Esophagus muscularis mucosa (tissue), 3 donors: ENCODE measurements at regions not wholly inside any gene's neighbourhood (a gene's known extent, or its start where the extent isn't known, plus 50 kb on each side); places are given as distances from the start of the nearest gene placed in this dataset.

Experiments
- POLR2A ChIP-seq: fragments of 450-650 bp; IDR thresholded peaks from one replicate; pipeline ENCODE4 v1.6.1; 2017; ENCODE audit warnings: antibody characterized with exemption, moderate library complexity, mild to moderate bottlenecking, low read depth
- TF ChIP-seq, protein P1 (sequence below), 3 experiments: fragments of 200-600 bp in 2 of 3; fragments of 450-650 bp in 1 of 3; sonication (generic) in 2 of 3; IDR thresholded peaks; one replicate each; pipeline ENCODE4 v1.5.1; 2017 to 2019; ENCODE audit warnings: antibody characterized with exemption in 3 of 3, mild to moderate bottlenecking in 2 of 3, moderate library complexity in 1 of 3

DNA sequence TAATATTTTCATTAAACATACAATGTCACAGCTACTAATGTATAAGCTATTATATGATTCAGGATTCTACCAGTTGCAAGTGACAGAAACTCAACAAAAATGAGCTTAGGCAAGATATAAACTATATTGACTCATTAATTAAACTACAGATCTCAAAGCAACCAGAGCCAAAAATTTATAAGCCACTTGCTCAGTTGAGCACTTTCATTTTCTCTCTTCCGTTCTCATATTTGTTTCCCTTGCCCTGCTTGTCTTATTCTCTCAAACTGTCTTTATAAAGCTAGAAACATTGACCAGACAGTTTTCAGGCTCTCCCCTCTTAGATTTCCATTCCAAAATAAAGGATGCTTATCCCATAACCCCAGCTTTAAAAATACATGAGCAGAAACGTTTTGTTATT lies 60.2 kb upstream of the DGKB start:
- TF ChIP-seq, protein P1, sequence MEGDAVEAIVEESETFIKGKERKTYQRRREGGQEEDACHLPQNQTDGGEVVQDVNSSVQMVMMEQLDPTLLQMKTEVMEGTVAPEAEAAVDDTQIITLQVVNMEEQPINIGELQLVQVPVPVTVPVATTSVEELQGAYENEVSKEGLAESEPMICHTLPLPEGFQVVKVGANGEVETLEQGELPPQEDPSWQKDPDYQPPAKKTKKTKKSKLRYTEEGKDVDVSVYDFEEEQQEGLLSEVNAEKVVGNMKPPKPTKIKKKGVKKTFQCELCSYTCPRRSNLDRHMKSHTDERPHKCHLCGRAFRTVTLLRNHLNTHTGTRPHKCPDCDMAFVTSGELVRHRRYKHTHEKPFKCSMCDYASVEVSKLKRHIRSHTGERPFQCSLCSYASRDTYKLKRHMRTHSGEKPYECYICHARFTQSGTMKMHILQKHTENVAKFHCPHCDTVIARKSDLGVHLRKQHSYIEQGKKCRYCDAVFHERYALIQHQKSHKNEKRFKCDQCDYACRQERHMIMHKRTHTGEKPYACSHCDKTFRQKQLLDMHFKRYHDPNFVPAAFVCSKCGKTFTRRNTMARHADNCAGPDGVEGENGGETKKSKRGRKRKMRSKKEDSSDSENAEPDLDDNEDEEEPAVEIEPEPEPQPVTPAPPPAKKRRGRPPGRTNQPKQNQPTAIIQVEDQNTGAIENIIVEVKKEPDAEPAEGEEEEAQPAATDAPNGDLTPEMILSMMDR (IDR thresholded peaks at IDR 0.05): no peak
- no peak for TF ChIP-seq POLR2A
